ENCODE measurements at regions not wholly inside any gene's neighbourhood (a gene's known extent, or its start where the extent isn't known, plus 50 kb on each side); places are given as distances from the start of the nearest gene placed in this dataset.

GRCh38 chr4:34105311-34105710 lies 2139.0 kb downstream of the ARAP2 start:
- DNase-seq (ENCODE audit: low read depth) = no peak

GRCh38 chr4:34108391-34108790 lies 2135.9 kb downstream of the ARAP2 start:
- DNase-seq (ENCODE audit: low read depth) = peak; percentile 31

- no peak for DNase-seq (ENCODE audit: low read depth)
Measured at GRCh38 chr4:34112573-34112972, 2131.7 kb downstream of the ARAP2 start.

- no peak for DNase-seq (ENCODE audit: low read depth)
Measured at GRCh38 chr4:34138385-34138784, 2105.9 kb downstream of the ARAP2 start.

- no peak for DNase-seq (ENCODE audit: low read depth)
Measured at GRCh38 chr4:34139346-34139745, 2105.0 kb downstream of the ARAP2 start.

- peak; percentile 18 for DNase-seq (ENCODE audit: low read depth)
Measured at GRCh38 chr4:34148322-34148908, 2095.9 kb downstream of the ARAP2 start.

- DNase-seq (ENCODE audit: low read depth) = no peak
Measured at GRCh38 chr4:34157547-34157946, 2086.8 kb downstream of the ARAP2 start.

- DNase-seq (ENCODE audit: low read depth) = peak; percentile 48
Measured at GRCh38 chr4:34158878-34159277, 2085.4 kb downstream of the ARAP2 start.

- peak; percentile 71 for DNase-seq (ENCODE audit: low read depth)
Measured at GRCh38 chr4:34170946-34171345, 2073.4 kb downstream of the ARAP2 start.

GRCh38 chr4:34176609-34177008 lies 2067.7 kb downstream of the ARAP2 start:
- no peak for DNase-seq (ENCODE audit: low read depth)

- no peak for DNase-seq (ENCODE audit: low read depth)
Measured at GRCh38 chr4:34178476-34178875, 2065.8 kb downstream of the ARAP2 start.

GRCh38 chr4:34181311-34181841 lies 2062.9 kb downstream of the ARAP2 start:
- peak; percentile 94 for DNase-seq (ENCODE audit: low read depth)

- DNase-seq (ENCODE audit: low read depth) = peak; percentile 48
Measured at GRCh38 chr4:34181891-34182290, 2062.4 kb downstream of the ARAP2 start.

GRCh38 chr4:34182306-34182705 lies 2062.0 kb downstream of the ARAP2 start:
- DNase-seq (ENCODE audit: low read depth) = no peak

- DNase-seq (ENCODE audit: low read depth) = no peak
Measured at GRCh38 chr4:34183926-34184325, 2060.4 kb downstream of the ARAP2 start.

- no peak for DNase-seq (ENCODE audit: low read depth)
Measured at GRCh38 chr4:34187056-34187455, 2057.3 kb downstream of the ARAP2 start.

- no peak for DNase-seq (ENCODE audit: low read depth)
Measured at GRCh38 chr4:34191443-34191842, 2052.9 kb downstream of the ARAP2 start.

GRCh38 chr4:34193451-34194154 lies 2050.7 kb downstream of the ARAP2 start:
- peak; percentile 21 for DNase-seq (ENCODE audit: low read depth)

GRCh38 chr4:34194585-34194984 lies 2049.7 kb downstream of the ARAP2 start:
- no peak for DNase-seq (ENCODE audit: low read depth)

- DNase-seq (ENCODE audit: low read depth) = no peak
Measured at GRCh38 chr4:34196375-34196774, 2047.9 kb downstream of the ARAP2 start.

GRCh38 chr4:34198966-34199365 lies 2045.3 kb downstream of the ARAP2 start:
- DNase-seq (ENCODE audit: low read depth) = peak; percentile 37

GRCh38 chr4:34200535-34200934 lies 2043.8 kb downstream of the ARAP2 start:
- DNase-seq (ENCODE audit: low read depth) = no peak

GRCh38 chr4:34202154-34202553 lies 2042.2 kb downstream of the ARAP2 start:
- no peak for DNase-seq (ENCODE audit: low read depth)
